ENCODE measurements at regions not wholly inside any gene's neighbourhood (a gene's known extent, or its start where the extent isn't known, plus 50 kb on each side); places are given as distances from the start of the nearest gene placed in this dataset.

- Mint-ChIP-seq H3K9me3 (no peaks in the 10 kb centered on the region), H3K27ac (no peak overlapping the region), H3K4me1 (no peaks in the 10 kb centered on the region), H3K27me3 (peaks cover 6 to 9% of the 10 kb centered on the region in 2 donors), H3K36me3 (no peaks in the 10 kb centered on the region), H3K4me3 (no peak overlapping the region)
- Histone ChIP-seq H3K27ac (ENCODE audit: low read depth, low read length) (no peak overlapping the region), H3K9me3 (ENCODE audit: control insufficient read depth in 1 of 2, low read length in 2 of 2) (no peaks in the 10 kb centered on the region), H3K36me3 (ENCODE audit: insufficient read depth, low read length) (no peaks in the 10 kb centered on the region), H3K4me3 (ENCODE audit: low read length in 2 of 2) (no peak overlapping the region), H3K4me1 (ENCODE audit: insufficient read depth, low read length) (no peaks in the 10 kb centered on the region), H3K27me3 (ENCODE audit: insufficient read depth, low read length) (no peaks in the 10 kb centered on the region)
- intact Hi-C loops (cut with micrococcal nuclease): no loop called here
- ChIA-PET POLR2A (ENCODE audit: partially characterized antibody) (no interaction called here), CTCF (ENCODE audit: partially characterized antibody) (no interaction called here)
- DNase-seq: no peak
Measured at GRCh38 chr2:45153121-45153520, 143.9 kb upstream of the SIX2 start.

- no peaks in the 10 kb centered on the region for H3K9me3 ChIP-seq (ENCODE audit: control insufficient read depth in 1 of 2, low read length in 2 of 2)
- POLR2A ChIA-PET (ENCODE audit: partially characterized antibody): no interaction called here
- H3K4me1 Mint-ChIP-seq: no peaks in the 10 kb centered on the region
Measured at GRCh38 chr2:45152691-45153090, 143.4 kb upstream of the SIX2 start.

GRCh38 chr2:45145073-45145899 is 136.0 kb upstream of the SIX2 start:
- no peak overlapping the region for H3K4me3 ChIP-seq (ENCODE audit: low read length in 2 of 2)
- POLR2A ChIA-PET (ENCODE audit: partially characterized antibody): no interaction called here
- no peaks in the 10 kb centered on the region for H3K36me3 ChIP-seq (ENCODE audit: insufficient read depth, low read length)
- CTCF ChIA-PET (ENCODE audit: partially characterized antibody): no interaction called here
- no peak for DNase-seq
- H3K27ac Mint-ChIP-seq: no peak overlapping the region
- H3K4me1 Mint-ChIP-seq: no peaks in the 10 kb centered on the region
- intact Hi-C loops (cut with micrococcal nuclease): no loop called here
- H3K4me3 Mint-ChIP-seq: peak overlapping the region in 1 of 8 donors; percentile 4
- H3K9me3 Mint-ChIP-seq: peaks cover 0 to 4% (median 0%) of the 10 kb centered on the region in 8 donors
- H3K36me3 Mint-ChIP-seq: no peaks in the 10 kb centered on the region
- no peak overlapping the region for H3K27ac ChIP-seq (ENCODE audit: low read depth, low read length)
- no peaks in the 10 kb centered on the region for H3K9me3 ChIP-seq (ENCODE audit: control insufficient read depth in 1 of 2, low read length in 2 of 2)
- no peaks in the 10 kb centered on the region for H3K4me1 ChIP-seq (ENCODE audit: insufficient read depth, low read length)
- H3K27me3 ChIP-seq (ENCODE audit: insufficient read depth, low read length): no peaks in the 10 kb centered on the region
- peaks cover 23 to 24% of the 10 kb centered on the region in 2 donors for H3K27me3 Mint-ChIP-seq

More at GRCh38 chr2:45152691-45153090, 143.4 kb upstream of the SIX2 start:
- no peaks in the 10 kb centered on the region for H3K27me3 ChIP-seq (ENCODE audit: insufficient read depth, low read length)
- Mint-ChIP-seq H3K27ac (no peak overlapping the region), H3K36me3 (no peaks in the 10 kb centered on the region), H3K4me3 (no peak overlapping the region), H3K27me3 (peaks cover 5 to 6% of the 10 kb centered on the region in 2 donors), H3K9me3 (no peaks in the 10 kb centered on the region)
- H3K4me1 ChIP-seq (ENCODE audit: insufficient read depth, low read length): no peaks in the 10 kb centered on the region
- CTCF ChIA-PET (ENCODE audit: partially characterized antibody): no interaction called here
- no peak for DNase-seq
- H3K4me3 ChIP-seq (ENCODE audit: low read length in 2 of 2): no peak overlapping the region
- intact Hi-C loops (cut with micrococcal nuclease): no loop called here
- H3K27ac ChIP-seq (ENCODE audit: low read depth, low read length): no peak overlapping the region
- H3K36me3 ChIP-seq (ENCODE audit: insufficient read depth, low read length): no peaks in the 10 kb centered on the region

- Mint-ChIP-seq H3K4me3 (no peak overlapping the region), H3K27ac (no peak overlapping the region), H3K27me3 (peaks cover 27 to 31% of the 10 kb centered on the region in 2 donors), H3K4me1 (no peaks in the 10 kb centered on the region), H3K9me3 (peaks cover 0 to 4% (median 0%) of the 10 kb centered on the region in 8 donors), H3K36me3 (no peaks in the 10 kb centered on the region)
- H3K27me3 ChIP-seq (ENCODE audit: insufficient read depth, low read length): no peaks in the 10 kb centered on the region
- H3K36me3 ChIP-seq (ENCODE audit: insufficient read depth, low read length): no peaks in the 10 kb centered on the region
- no peak overlapping the region for H3K27ac ChIP-seq (ENCODE audit: low read depth, low read length)
- intact Hi-C loops (cut with micrococcal nuclease): no loop called here
- ChIA-PET POLR2A (ENCODE audit: partially characterized antibody) (no interaction called here), CTCF (ENCODE audit: partially characterized antibody) (no interaction called here)
- H3K4me1 ChIP-seq (ENCODE audit: insufficient read depth, low read length): no peaks in the 10 kb centered on the region
- no peak overlapping the region for H3K4me3 ChIP-seq (ENCODE audit: low read length in 2 of 2)
- H3K9me3 ChIP-seq (ENCODE audit: control insufficient read depth in 1 of 2, low read length in 2 of 2): no peaks in the 10 kb centered on the region
- no peak for DNase-seq
Measured at GRCh38 chr2:45141883-45142866, 132.9 kb upstream of the SIX2 start.

DNA sequence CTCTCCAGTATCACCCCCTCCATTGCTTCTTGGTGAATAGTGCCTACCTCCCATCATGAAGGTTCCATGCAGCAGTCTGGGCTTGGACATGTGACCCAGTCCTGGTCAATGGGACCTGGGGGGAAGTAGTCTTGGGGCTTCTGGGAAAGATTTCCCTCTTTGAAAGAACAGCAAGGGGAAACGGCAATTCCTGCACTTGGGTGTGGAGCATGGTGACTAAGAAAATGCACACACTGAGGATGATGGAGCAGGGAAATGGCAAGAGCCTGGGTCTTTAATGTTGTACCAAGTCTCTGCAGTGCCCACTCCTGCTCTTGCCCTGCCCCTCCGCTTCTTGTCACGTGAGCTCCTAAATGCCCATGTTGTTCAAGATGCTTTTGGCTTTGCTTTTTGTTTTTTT is 131.4 kb upstream of the SIX2 start:
- no peak for DNase-seq
- H3K9me3 Mint-ChIP-seq: peaks cover 0 to 4% (median 0%) of the 10 kb centered on the region in 8 donors
- Histone ChIP-seq H3K4me3 (ENCODE audit: low read length in 2 of 2) (no peak overlapping the region), H3K27ac (ENCODE audit: low read depth, low read length) (no peak overlapping the region), H3K36me3 (ENCODE audit: insufficient read depth, low read length) (no peaks in the 10 kb centered on the region), H3K27me3 (ENCODE audit: insufficient read depth, low read length) (peaks cover 3% of the 10 kb centered on the region), H3K9me3 (ENCODE audit: control insufficient read depth in 1 of 2, low read length in 2 of 2) (no peaks in the 10 kb centered on the region), H3K4me1 (ENCODE audit: insufficient read depth, low read length) (no peaks in the 10 kb centered on the region)
- peaks cover 26 to 30% of the 10 kb centered on the region in 2 donors for H3K27me3 Mint-ChIP-seq
- no peaks in the 10 kb centered on the region for H3K36me3 Mint-ChIP-seq
- intact Hi-C loops (cut with micrococcal nuclease): no loop called here
- H3K4me1 Mint-ChIP-seq: no peaks in the 10 kb centered on the region
- H3K4me3 Mint-ChIP-seq: no peak overlapping the region
- CTCF ChIA-PET (ENCODE audit: partially characterized antibody): no interaction called here
- POLR2A ChIA-PET (ENCODE audit: partially characterized antibody): no interaction called here
- no peak overlapping the region for H3K27ac Mint-ChIP-seq

DNA sequence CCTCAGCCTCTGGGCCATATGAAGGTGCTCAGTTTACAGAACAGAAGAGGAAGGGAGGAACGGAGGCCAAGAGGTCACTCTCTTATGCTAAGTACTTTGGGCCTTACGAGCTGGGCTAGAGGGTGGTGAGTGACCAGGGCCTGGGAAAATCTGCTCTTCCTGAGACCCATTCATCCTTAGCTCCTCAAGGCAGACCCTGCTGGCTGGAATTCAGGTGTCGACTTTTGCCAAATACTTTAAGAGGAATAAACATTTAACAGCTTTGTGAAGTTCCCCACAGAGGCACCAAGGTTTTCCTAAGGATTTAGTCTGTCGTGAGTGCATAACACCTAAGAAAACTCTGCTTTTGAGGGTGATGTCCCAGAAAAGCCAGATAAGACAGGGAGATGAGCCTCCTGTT is 129.7 kb upstream of the SIX2 start:
- Histone ChIP-seq H3K4me1 (ENCODE audit: insufficient read depth, low read length) (no peaks in the 10 kb centered on the region), H3K9me3 (ENCODE audit: control insufficient read depth in 1 of 2, low read length in 2 of 2) (no peaks in the 10 kb centered on the region), H3K27ac (ENCODE audit: low read depth, low read length) (no peak overlapping the region), H3K36me3 (ENCODE audit: insufficient read depth, low read length) (no peaks in the 10 kb centered on the region), H3K4me3 (ENCODE audit: low read length in 2 of 2) (no peak overlapping the region), H3K27me3 (ENCODE audit: insufficient read depth, low read length) (peaks cover 3% of the 10 kb centered on the region)
- intact Hi-C loops (cut with micrococcal nuclease): no loop called here
- Mint-ChIP-seq H3K4me1 (no peaks in the 10 kb centered on the region), H3K4me3 (no peak overlapping the region), H3K27me3 (peaks cover 16 to 27% of the 10 kb centered on the region in 2 donors), H3K9me3 (peaks cover 0 to 2% (median 0%) of the 10 kb centered on the region in 8 donors), H3K36me3 (no peaks in the 10 kb centered on the region), H3K27ac (no peak overlapping the region)
- no peak for DNase-seq
- CTCF ChIA-PET (ENCODE audit: partially characterized antibody): no interaction called here
- POLR2A ChIA-PET (ENCODE audit: partially characterized antibody): no interaction called here

GRCh38 chr2:45137966-45138695 is 128.9 kb upstream of the SIX2 start:
- CTCF ChIA-PET (ENCODE audit: partially characterized antibody): no interaction called here
- no peaks in the 10 kb centered on the region for H3K36me3 ChIP-seq (ENCODE audit: insufficient read depth, low read length)
- Mint-ChIP-seq H3K4me1 (no peaks in the 10 kb centered on the region), H3K4me3 (no peak overlapping the region), H3K27ac (no peak overlapping the region), H3K27me3 (peaks cover 17 to 21% of the 10 kb centered on the region in 2 donors), H3K36me3 (no peaks in the 10 kb centered on the region), H3K9me3 (peaks cover 0 to 2% (median 0%) of the 10 kb centered on the region in 8 donors)
- H3K27me3 ChIP-seq (ENCODE audit: insufficient read depth, low read length): peaks cover 3% of the 10 kb centered on the region
- H3K27ac ChIP-seq (ENCODE audit: low read depth, low read length): no peak overlapping the region
- H3K4me1 ChIP-seq (ENCODE audit: insufficient read depth, low read length): no peaks in the 10 kb centered on the region
- POLR2A ChIA-PET (ENCODE audit: partially characterized antibody): no interaction called here
- DNase-seq: no peak
- intact Hi-C loops (cut with micrococcal nuclease): no loop called here
- H3K9me3 ChIP-seq (ENCODE audit: control insufficient read depth in 1 of 2, low read length in 2 of 2): no peaks in the 10 kb centered on the region
- H3K4me3 ChIP-seq (ENCODE audit: low read length in 2 of 2): no peak overlapping the region

Measured in CD4-positive, alpha-beta memory T cell (primary cell).